IPS-NIHi7 (cell line): ENCODE measurements at regions not wholly inside any gene's neighbourhood (a gene's known extent, or its start where the extent isn't known, plus 50 kb on each side); places are given as distances from the start of the nearest gene placed in this dataset.
"Not testable (repeated sequence)": the region's sequence is repeated elsewhere in the genome, so short reads cannot be mapped to it uniquely, and the experiment has no call there.

ENCODE experiments used
- DNase-seq: peaks from one replicate; pipeline ENCODE4 v3.0.0; 2012; ENCODE audit warnings: mixed read lengths; ENCODE audit errors: extremely low spot score

DNA sequence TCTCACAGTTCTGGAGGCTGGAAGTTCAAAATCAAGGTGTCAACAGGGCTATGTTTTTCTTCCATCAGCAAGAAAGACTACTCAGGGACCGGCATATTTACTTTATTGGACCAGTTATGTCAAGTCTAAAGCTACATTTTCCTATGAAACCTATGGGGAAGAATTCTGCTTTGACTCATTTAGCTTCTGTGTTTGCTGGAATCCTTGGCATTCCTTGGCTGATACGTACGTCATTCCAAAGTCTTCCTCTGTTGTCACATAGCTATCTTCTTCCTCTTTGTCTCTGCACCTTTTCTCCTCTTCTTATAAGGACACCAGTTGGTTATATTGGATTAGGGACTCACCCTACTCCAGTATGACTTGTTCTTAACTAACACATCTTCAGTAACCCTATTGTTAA lies 137.4 kb upstream of the FBXO11 start:
- DNase-seq: no peak

DNA sequence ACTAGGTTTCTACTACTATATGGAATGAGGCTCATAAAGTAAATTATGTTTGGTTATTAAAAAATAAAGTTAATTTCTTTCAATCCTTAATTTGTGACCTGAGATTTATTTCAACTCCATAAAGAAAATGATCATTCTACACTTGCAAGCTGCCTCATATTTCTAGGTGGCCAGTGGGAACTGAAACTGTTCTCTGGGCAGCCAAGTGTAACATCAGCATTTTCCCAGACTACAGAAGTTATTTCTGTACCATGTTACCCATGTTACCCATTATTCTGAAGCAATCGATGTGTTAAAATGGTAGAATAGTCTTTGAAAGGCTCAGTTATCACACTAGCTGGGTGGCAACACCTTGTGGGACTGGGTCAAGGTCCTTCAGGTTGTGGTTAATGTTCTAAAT lies 139.3 kb upstream of the FBXO11 start:
- DNase-seq: no peak

DNA sequence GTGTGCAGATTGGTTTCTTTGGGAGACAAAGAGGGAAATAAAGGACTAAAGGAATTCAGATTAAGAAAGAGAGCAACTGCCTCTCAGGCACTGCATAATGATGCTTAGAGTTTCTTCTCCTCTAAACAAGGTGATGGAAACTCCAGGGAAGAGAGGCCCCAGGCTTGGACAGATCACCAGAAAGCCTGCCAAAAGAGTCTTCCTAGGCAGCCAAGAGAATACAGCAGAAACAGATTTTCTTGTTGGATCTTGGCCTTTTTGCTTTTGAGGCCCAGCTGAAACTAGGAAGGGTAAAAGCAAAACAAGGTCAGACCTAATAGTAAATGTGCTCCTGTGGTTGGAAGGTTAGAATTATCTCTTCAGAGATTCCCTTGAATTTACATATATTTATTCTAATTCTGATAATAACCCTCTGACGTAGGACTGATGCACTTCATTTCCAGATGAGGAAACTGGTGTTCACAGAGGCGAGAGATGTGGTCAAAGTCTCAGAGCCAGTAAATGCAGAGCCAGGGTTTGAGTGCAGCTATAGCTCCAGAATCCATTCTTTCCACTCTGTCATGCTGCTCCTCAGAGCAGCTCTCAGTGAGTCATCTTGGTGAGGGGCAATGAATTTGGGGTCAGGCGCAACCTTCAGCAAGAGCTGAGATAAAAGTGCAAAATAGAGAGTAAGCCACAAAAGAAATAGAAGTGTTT lies 142.3 kb upstream of the FBXO11 start:
- DNase-seq: no peak

DNA sequence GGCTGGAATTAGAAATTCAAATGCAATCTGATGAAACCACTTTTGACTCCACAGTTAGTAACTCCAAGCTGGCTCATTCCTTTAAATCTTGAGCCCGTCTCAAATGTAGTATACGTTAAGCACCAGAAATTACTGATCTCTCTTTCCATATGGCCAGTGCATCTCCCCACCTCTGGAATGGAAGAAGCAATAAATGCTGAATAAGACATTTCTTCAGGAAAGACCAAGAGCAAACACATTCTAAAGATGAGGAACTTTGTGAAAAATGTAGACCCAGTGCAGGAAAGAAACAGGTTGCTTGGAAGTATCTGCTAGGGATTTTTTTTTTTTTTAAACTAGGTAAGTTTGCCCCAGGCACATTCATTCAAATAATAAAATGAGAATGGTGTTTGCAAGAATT lies 143.1 kb upstream of the FBXO11 start:
- DNase-seq: no peak

DNA sequence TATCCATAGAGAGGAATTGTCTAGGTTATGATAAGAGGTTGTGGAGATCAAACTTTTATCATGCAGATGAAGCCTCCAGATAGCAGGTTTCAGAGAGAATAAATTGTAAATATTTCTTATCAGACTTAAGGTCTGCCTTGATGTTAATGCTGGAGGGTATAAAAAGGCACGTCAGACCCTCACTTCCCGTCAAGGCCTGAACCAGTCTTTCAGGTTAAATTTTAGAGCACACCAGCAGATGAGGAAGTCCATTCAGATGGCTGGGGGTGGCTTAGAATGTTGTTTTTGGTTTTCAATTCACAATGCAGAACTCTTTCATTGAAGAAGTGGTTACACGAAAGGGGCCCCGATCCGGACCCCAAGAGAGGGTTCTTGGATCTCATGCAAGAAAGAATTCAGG lies 144.4 kb upstream of the FBXO11 start:
- no peak for DNase-seq

DNA sequence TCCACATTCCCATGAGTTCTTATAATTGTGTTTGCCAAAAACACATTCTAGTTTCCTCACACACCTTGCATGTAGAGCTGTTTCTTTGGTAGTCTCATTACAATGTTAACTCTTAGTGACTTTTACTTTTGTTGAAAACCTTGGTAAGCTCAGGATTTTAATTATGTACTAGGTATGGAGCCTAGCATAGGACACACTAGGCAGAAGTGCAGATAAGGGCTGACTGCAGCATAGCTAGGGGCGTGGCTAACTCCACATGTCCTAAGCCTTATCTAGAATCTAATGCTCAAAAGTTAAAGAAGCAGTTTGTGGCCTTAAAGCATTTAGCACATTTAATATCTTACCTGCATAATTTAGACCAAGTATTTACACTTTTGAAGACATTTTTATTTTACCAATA lies 153.7 kb upstream of the FBXO11 start:
- DNase-seq: no peak

DNA sequence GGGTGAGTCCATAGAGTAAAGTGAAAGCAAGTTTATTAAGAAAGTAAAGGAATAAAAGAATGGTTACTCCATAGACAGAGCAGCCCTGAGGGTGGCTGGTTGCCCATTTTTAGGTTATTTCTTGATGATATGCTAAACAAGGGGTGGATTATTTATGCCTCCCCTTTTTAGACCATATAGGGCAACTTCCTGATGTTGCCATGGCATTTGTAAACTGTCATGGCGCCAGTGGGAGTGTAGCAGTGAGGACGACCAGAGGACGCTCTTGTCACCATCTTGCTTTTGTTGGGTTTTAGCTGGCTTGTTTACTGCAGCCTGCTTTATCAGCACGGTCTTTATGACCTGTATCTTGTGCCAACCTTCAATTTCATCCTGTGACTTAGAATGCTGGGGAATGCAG lies 155.4 kb upstream of the FBXO11 start:
- not testable (repeated sequence) for DNase-seq

DNA sequence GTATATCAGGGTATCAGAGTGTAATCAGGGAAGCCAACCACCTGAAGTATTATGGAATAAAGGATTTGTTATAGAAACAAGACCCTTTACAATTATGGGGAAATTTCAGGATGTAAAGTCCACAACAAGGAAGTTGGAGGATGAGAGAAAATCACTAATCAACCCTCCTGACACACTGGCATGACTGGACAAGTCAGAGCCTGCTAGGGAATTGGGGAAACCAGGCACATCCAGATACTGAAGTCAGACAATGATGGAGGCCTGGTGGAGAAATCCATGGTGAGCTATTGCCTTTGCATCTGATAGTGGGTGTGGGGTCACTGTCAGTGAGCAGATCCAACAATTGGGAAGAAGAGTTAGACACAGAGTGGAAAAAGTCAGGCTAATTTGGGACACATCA lies 158.8 kb upstream of the FBXO11 start:
- no peak for DNase-seq

DNA sequence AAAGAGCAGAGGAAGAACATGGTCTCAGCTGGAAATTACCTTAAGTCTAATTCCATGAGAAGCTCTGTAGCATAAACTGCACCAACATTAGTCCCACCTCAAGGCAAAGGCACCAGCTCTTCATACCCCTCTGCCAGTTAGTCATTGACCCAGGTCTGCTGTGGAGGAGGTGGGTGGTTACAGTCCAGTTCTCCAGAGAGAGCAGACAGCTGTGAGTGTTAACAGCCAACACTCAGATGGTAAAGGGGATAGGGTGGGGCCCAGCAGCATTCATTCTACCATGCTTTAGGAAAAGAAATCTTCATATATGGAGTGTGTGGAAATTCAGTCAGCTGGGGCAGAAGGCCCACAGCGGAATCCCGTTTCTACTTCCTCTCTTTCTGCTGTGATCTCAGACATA lies 159.7 kb upstream of the FBXO11 start:
- no peak for DNase-seq

DNA sequence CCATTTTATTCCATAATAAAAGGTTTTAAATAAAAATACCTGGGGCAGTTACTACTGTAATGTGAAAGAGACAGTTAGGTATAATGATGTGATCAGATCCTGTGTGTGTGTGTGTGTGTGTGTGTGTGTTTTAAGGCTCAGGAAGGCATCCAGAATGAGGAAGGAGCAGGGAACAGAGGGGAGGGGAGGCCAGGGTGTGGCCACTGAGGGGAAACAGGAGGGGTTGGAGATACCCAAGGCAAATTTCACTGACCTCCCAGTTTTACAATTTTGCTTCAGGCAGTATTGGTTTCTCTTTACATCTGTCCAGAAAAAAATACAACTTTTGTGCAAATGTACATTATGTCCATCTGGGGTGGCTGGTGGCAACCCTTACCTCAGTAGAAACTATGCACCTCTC lies 163.5 kb upstream of the FBXO11 start:
- no peak for DNase-seq

DNA sequence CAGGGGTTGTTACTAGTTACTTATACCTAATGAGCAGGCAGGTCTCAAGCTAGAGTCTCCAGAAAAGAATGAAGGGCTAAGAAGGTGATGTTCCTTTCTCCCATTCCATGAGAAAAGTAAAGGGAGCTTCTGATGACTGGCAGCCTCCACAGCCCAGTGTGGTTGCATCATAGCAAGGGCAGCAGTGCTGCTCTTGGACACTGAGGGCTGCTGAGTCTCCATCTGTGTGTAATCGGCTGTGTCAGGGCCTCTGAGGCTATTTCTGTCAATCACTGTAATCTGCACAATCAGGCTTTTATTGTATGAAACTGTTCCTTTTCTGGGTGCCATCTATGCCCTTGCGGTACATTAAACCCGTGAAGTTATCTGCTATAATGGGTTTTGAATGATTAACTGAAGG lies 164.1 kb upstream of the FBXO11 start:
- DNase-seq: no peak

DNA sequence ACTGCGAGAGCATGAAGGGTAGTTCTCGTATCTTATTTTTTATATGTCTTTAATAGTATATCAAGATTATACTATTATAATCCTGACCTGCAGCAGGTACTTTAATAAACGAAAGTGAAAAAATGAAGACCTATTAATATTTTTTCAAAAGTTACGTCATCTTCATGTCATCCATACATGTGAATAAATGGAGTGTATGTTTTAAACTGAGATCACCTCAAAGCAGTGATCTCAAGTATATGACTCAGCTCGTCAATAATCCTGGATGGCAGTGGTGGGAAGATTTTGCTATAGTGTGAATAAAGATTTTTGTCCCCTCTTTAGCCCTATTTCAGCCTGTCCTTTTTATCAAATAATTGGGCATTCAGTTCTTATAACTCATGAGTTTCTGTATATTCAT lies 166.3 kb upstream of the FBXO11 start:
- no peak for DNase-seq

DNA sequence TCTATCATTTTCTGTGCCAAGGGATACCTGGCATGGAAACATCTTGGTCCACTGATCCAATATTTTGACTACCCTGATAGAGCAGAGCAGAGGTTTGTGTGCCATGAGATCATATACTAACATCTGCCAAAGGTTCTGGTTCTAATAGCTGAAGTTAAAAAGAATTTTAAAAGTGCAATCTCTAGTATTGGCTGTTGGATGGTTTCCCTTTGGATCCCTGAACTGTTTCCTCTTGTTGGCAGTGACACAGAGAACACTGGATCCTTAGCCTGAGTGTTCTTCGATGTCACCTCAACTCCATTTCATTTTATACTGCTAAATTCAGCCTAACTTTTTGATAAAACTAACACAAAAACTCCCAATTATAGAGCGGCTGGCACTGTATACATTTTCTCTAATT lies 169.3 kb upstream of the FBXO11 start:
- no peak for DNase-seq

DNA sequence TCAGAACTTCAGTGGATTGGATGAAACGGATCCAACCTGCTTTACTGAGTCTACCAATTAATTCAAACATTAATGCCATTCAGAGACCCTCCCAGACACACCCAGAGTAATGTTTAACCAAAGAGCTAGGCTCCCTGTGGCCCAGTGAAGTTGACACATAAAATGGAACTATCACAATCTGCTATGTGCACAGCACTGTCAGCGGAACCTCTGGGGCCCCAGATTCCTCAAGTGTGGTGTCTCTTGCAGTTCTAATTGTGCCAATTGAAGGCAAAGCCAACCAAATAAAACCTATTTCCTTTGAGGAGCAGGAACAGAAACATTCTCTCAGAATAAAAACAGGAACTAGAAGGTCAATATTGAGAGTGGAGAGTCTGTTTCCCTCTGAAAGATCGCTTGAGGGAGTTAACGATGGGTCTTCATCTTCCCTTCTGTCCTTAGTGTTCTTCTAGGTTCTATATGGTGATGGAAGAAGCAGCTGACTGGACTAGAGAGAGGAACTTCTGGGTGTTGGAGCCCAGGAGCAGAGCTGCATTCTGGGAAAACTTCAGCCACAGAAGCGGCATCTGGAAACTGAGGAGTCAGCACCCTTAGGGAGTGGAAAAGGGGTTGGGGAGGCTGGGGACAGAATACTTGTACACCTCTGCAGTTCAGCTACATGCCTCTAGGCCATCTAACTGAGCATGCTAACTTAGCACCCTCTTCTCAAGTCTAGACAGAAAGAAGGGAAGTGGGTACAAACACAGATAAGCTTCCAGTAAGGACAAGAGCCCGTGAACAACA lies 174.4 kb upstream of the FBXO11 start:
- DNase-seq: no peak

DNA sequence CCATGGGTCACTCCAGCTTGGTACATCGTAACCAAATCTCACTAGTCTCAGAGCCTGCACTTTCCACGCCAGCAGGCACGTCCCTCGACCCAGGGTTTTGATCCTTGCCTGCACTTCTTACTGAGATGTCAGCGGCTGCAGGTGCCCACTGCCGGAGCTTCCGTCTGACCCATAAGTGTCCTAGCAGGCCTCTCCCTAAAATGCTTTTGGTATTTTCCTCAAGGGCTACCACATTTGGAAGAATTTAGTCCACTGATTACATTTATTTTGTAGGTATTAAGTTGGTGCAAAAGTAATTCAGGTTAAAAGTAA lies 175.0 kb upstream of the FBXO11 start:
- no peak for DNase-seq

DNA sequence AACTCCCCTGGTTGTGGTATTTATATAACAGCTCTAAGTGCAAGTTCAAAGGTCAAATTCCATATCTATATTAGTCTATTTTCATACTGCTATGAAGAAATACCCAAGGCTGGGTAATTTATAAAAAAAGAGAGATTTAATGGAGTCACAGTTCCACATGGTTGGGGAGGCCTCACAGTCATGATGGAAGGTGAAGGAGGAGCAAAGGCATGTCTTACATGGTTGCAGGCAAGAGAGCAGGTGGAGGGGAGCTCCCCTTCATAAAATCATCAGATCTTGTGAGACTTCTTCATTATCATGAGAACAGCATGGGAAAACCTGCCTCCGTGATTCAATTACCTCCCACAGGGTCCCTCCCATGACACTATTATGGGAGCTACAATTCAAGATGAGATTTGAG lies 179.6 kb upstream of the FBXO11 start:
- DNase-seq: no peak

DNA sequence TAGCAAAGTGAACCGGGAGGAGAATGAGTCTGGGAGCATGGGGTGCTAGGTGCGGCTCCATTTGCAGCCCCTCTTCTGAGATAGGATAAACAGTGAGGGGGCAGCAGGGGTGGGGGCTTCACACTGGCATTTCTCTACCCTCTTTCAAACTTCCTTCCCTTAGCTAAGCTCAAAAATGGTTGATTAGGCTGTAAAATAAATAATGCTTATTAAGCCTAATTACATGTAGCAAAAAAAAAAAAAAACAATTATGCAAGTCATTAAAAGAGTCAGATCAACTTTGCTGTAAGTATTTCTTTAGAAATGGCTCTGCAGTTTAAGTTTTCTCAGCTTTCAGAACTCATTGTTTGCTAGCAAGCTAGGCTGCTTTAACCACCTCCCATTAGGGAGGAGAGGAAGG lies 182.7 kb upstream of the FBXO11 start:
- DNase-seq: no peak

DNA sequence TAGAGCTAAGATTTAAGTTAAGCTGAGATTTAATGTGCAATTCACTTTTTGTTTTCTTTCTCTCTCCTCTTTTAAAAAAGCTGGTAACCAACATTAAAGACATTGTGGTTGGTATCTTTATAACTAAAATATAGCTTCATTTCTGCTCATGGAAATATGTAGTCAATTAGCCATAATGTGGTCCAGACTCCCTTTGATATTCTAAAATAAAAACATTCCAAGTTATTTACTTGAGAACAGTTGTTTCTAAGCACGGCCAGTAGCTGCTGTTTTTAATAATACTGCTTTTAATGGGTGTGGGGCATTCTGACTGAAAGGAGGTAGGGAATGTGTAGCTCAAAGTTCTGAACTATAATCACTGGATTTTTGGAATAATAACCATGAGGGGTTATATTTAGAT lies 183.3 kb upstream of the FBXO11 start:
- DNase-seq: no peak

DNA sequence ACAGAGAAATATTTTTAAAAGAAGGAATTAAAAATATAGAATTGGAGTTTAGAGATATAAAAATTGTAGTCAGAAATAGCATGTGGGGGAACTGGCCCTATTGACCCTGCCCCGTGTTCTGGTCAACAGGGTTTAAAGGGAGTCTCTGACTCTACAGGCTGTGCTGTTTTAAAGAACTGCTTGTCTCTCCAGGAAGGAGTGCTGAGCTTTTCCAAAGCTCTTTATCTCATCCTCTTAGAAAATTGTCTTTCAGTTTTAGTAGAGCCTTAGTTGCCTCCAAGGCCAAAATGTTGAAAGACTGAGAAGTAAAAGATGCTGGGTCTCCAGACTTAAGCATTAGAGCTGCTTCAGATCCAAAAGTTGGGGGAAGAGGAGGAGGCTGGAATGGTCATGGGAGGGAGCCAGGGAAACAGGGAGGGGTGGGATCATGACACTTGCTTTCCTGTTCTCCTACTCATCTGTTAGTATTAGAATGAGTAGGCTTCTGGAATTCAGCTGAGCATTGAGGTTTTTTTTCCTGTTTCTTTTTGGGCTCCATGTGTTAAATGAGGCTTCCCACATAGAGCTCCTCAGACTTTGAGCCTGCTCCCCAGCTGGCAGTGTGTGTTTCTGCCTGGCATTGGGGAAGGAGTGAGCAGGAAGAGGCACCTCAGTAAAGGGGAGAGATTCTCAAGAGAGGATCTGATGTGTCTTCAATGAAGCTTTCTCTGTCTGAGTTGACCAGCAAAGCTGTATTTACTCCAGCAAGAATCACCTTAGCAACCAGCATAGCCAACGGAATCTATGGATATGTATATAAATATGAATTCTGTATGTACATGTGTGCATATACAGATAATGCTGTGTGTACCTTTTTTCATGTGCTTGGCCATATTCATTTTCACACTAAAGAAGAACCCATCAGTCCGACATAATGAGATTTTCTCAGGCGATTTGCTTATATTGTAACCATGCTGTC lies 186.8 kb upstream of the FBXO11 start:
- DNase-seq: no peak

DNA sequence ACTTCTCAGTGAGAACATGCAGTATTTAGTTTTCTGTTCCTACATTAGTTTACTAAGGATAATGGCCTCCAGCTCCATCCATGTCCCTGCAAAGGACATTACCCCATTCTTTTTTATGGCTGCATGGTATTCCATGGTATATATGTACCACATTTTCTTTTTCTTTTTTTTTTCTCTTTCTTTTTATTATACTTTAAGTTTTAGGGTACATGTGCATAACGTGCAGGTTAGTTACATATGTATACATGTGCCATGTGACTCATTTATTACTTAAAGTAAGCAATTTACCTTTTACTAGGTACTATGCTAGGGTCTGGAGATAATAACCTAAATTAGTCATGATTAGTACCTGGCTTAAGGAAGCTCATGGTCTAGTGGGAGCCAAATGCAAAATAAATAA lies 190.5 kb upstream of the FBXO11 start:
- not testable (repeated sequence) for DNase-seq

DNA sequence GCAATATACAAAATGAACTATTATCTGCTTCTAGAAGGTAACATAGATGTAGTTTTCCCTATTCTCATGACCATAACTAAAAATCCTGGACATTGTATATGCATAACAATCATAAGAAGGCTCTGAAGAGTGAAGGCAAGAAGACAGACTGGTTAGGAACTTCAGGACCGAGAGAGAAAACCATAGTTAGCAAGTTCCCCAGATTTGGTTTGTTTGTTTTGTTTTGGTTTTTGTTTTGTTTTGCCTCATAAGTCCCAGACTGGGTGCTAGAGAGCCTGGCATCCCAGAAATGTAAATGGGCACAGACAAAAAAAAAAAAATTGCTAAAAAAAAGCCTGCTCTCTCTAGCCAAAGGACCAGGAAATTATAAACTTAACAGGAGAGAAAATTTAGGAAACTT lies 192.2 kb upstream of the FBXO11 start:
- no peak for DNase-seq

DNA sequence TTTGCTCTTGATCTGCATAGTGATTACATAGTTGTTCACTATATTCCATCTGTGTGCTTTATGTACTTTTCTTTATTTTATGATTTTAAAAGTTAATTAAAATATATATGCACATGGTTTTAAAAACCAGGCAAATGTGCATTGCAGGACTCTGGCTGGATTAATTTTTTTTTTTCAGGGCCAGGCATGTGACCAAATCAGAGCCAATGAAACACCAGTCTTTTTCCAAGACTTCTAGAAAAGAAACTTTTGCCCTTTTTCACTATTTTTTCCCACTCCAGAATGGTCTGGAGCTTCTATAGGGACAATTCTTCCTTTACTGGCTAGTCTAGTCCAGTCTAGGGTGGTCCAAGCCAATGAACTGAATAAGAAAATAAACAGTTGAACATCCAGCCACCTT lies 198.1 kb upstream of the FBXO11 start:
- DNase-seq: no peak

DNA sequence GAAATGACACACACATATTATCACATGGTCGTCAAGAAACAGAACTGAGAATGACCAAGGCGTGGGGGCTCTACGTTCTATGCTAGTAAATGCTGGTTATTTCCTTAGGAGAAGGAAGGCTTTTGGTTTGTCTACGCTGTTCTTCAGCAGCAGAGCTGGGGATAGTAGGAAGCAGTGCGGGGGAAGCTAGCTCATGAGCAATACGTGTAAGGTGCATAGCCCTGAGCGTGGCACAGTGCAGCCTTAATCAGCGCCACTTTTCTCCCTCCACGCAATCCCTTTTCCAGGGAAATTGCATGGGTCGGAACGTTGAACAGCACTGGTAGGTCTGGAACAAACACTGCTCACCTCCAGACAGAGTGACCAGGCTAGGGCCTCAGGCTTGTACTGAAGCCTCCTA lies 199.6 kb upstream of the FBXO11 start:
- DNase-seq: no peak
